ENCODE measurements at regions not wholly inside any gene's neighbourhood (a gene's known extent, or its start where the extent isn't known, plus 50 kb on each side); places are given as distances from the start of the nearest gene placed in this dataset.

DNA sequence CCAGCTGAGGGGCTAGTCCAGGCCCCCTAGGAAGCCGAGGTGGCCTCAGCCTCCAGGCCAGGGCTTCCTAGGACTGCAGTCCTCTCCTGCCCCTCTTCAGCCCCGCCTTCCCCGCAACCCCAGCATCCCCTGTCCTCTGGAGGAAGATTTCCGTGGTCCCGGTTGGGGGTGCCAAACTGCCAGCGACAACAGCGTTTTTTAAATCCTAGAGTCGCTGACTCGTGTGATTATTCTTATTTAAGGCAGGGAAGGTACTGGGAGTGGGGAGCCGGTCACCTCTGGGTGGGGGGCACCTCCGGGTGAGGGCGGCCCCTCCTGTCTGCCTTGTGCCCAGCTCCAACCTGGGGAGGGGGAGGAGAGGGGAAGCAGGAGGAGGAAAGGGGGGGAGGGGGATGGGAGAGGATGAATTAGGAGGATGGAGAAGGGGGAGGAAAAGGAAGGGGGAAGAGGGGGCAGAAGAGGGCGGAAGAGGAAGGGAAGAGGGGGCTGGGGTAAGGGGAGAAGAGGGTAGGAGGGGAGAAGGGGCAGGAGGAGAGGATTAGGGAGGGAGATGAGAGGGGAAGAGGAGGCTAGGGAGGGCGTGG, 173.1 kb upstream of the IER5L start:
- H3K4me3 ChIP-seq (ENCODE audit: low read depth, low read length): no peak overlapping the region
- DNase-seq (ENCODE audit: low read depth): no peak
- TF ChIP-seq CTCF (IDR thresholded peaks at IDR 0.05; ENCODE audit: insufficient read depth, low read depth, low read length, missing control alignments): no peak

DNA sequence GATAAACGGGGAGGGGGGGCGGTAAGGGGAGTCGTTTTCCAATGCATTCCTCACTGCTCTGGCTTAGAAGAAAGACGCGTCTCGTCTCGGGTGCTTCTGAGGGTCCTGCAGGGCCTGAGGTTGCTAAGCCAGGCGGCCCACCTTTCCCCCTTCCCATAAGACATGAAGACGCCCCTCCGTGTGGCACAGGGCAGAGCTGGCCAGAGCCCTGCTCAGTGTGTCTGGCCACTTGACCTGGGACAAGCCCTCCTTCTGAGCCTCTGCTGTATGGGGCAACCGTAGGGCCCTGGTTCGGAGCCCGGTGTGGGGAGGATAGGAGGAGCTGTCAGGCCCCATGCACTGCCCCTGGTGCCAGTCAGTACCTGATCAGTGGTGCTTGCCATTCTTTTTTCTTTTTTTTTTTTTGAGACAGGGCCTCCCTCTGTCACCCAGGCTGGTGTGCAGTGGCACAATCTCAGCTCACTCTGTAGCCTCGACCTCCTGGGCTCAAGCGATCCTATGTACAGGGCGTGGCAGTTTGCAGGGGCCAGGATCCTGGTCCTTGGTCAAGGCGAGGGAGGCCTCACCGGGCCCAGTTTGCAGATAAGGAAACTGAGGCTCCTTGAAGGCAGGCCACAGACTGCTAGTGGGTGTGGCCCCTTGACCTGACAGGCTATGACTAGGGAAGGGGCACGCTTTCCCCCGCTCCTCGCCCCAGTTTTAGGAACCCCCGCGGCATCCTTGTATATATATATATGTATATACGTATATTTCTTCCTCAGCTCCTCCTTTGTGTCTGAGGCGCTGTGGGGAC, 172.3 kb upstream of the IER5L start:
- DNase-seq (ENCODE audit: low read depth): no peak
- TF ChIP-seq CTCF (IDR thresholded peaks at IDR 0.05; ENCODE audit: insufficient read depth, low read depth, low read length, missing control alignments): no peak
- no peak overlapping the region for H3K4me3 ChIP-seq (ENCODE audit: low read depth, low read length)

DNA sequence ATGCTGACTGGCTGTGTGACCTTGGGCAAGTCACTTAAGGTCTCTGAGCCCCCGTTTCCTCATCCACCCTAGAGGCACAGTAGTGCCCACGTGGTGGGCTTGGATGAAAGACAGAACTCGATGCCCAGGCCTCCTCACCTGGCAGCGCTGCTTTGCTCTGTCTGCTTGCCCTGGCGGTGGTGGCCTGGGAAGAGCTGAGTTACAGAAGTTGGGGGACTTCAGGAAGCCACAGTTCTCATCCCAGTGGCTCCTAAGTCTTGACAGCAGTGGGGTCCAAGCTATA, 171.5 kb upstream of the IER5L start:
- H3K4me3 ChIP-seq (ENCODE audit: low read depth, low read length): no peak overlapping the region
- TF ChIP-seq CTCF (IDR thresholded peaks at IDR 0.05; ENCODE audit: insufficient read depth, low read depth, low read length, missing control alignments): no peak
- DNase-seq (ENCODE audit: low read depth): no peak

GRCh38 chr9:129348890-129349664, 171.0 kb upstream of the IER5L start:
- TF ChIP-seq CTCF (IDR thresholded peaks at IDR 0.05; ENCODE audit: insufficient read depth, low read depth, low read length, missing control alignments): no peak
- no peak for DNase-seq (ENCODE audit: low read depth)
- H3K4me3 ChIP-seq (ENCODE audit: low read depth, low read length): no peak overlapping the region

DNA sequence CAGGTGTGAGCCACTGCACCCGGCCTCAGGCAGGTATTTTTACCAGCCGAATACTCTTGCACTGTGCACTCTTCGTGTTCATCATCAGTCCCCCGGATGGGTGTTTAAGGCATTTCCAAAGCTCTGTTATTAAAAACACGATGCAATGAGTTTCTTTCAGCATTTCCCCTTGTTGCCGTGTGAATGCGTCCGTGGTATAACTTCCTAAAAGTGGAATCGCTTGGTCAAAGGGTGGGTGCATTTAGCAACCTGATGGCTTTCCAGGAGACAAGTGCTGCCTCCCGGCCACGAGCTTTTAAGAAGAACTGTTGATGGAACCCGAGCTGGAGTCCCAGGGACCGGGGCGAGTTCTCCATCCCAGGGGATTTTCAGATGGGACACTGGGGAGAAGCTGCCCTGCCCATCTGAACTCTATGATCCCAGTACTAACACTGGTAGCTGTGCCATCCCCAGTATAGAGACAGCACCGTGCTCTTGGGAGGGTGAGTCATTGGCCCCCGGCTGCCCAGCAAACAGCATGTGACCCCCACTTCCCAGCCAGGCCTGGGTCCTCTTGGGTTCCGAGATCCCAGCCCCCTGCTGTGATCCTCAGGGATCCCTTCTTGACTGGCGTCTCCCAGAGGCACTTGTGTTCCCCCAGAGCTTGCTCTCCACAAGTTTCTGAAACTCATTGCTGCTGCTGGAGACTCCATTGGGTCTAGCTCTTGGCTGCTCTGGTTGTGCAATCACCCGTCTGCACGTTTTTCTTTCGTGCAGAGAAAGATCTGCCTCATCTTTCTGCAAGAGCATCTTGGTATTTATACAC, 169.5 kb upstream of the IER5L start:
- no peak overlapping the region for H3K4me3 ChIP-seq (ENCODE audit: low read depth, low read length)
- no peak for TF ChIP-seq CTCF (IDR thresholded peaks at IDR 0.05; ENCODE audit: insufficient read depth, low read depth, low read length, missing control alignments)
- no peak for DNase-seq (ENCODE audit: low read depth)

DNA sequence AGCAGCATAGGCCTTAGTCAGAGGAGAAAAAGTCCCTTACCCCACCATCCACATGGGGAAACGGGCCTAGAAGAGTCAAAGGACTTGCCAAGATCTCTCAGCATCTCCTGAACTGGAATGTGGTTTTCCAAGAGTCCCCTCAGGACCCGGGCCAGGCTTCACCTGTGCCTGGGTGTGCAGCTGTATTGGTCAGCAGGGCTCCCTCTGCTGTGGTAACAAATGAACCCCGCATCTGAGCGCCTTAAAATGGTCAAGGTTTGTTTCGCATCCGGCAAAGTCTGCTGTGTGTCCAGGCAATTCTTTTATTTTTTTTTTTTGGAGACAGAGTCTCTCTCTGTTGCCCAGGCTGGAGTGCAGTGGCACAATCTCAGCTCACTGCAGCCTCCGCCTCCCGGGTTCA, 168.0 kb upstream of the IER5L start:
- no peak overlapping the region for H3K4me3 ChIP-seq (ENCODE audit: low read depth, low read length)
- TF ChIP-seq CTCF (IDR thresholded peaks at IDR 0.05; ENCODE audit: insufficient read depth, low read depth, low read length, missing control alignments): no peak
- DNase-seq (ENCODE audit: low read depth): no peak
